Small intestine (tissue), 7 donors: ENCODE measurements at regions not wholly inside any gene's neighbourhood (a gene's known extent, or its start where the extent isn't known, plus 50 kb on each side); places are given as distances from the start of the nearest gene placed in this dataset.

Experiments
- DNase-seq, 2 donors: peaks; one replicate each; pipeline versions ENCODE4 v3.0.0 to v3.0.0-alpha.2; 2013
- FAIRE-seq: peaks from 2 replicates; lab custom pipeline; 2012; peaks lifted over from hg19 to GRCh38; lab: Jason Lieb, UNC
- H3K27ac ChIP-seq, 3 donors: one replicate each; pipeline ENCODE4 v1.5.1; 2013; ENCODE audit warnings: low read length in 2 of 3, mild to moderate bottlenecking in 2 of 3, control low read depth in 1 of 3, inconsistent platforms in 1 of 3, low read depth in 1 of 3, moderate library complexity in 1 of 3
- H3K27me3 ChIP-seq, 3 donors: one replicate each; pipeline ENCODE4 v1.6.1; 2013; ENCODE audit warnings: low read length in 3 of 3, inconsistent platforms in 1 of 3; ENCODE audit not compliant: control insufficient read depth in 3 of 3, insufficient read depth in 3 of 3
- H3K36me3 ChIP-seq, 3 donors: one replicate each; pipeline ENCODE4 v1.6.1; 2013; ENCODE audit warnings: low read length in 3 of 3, inconsistent platforms in 1 of 3, low read depth in 1 of 3, mild to moderate bottlenecking in 1 of 3, moderate library complexity in 1 of 3; ENCODE audit not compliant: control insufficient read depth in 3 of 3, insufficient read depth in 2 of 3
- H3K4me1 ChIP-seq, 3 donors: one replicate each; pipeline ENCODE4 v1.6.1; 2013; ENCODE audit warnings: low read length in 2 of 3, inconsistent platforms in 1 of 3, low read depth in 1 of 3, mild to moderate bottlenecking in 1 of 3, moderate library complexity in 1 of 3; ENCODE audit not compliant: control insufficient read depth in 3 of 3, insufficient read depth in 2 of 3
- H3K4me3 ChIP-seq, 3 donors: one replicate each; pipeline ENCODE4 v1.5.1; 2013; ENCODE audit warnings: low read length in 3 of 3, control low read depth in 1 of 3, inconsistent platforms in 1 of 3, low read depth in 1 of 3, mild to moderate bottlenecking in 1 of 3, moderate library complexity in 1 of 3
- H3K9me3 ChIP-seq, 2 donors: one replicate each; pipeline ENCODE4 v1.6.1; 2013; ENCODE audit warnings: low read depth in 1 of 2, low read length in 1 of 2; ENCODE audit not compliant: control insufficient read depth in 2 of 2, insufficient read depth in 1 of 2
- WGBS, 3 donors: extraction: QIAGEN DNeasy Blood & Tissue Kit; methylation state at CpG; one replicate each; pipeline ENCODE4 v1.1.7; 2013; 5-methylcytosine and 5-hydroxymethylcytosine counted together
- donor health status: healthy with polysubstance abuse.
- donor health status: control.
- donor health status: control.
- donor health status: Bipolar disorder and iron deficiency.
- donor health status: healthy.

- no peak for FAIRE-seq
Measured at GRCh38 chr4:121462660-121463261, 81.9 kb upstream of the QRFPR start.

DNA sequence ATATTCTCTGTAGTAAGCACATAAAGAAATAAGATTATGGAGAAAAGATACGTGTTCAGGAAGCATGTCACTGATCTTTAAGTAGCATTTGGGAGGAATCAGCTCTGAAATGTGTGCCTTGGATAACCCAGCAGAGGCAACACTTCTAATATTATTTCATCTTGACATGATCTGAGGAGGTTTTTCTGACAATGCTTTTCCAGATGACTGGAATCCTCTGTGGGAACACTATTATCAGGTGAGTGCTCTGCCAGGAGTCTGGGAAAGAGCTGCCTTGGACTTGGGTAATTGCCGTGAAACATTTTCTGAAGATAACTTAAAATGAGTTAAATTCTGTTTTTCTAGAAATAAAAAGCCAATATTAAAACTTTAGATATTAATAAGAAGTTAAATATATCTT, 78.2 kb upstream of the QRFPR start:
- no peak for DNase-seq
- no peaks in the 10 kb centered on the region for H3K27me3 ChIP-seq
- H3K4me1 ChIP-seq = no peaks in the 10 kb centered on the region
- H3K9me3 ChIP-seq = no peaks in the 10 kb centered on the region
- H3K27ac ChIP-seq = no peak overlapping the region
- no peak overlapping the region for H3K4me3 ChIP-seq
- no peaks in the 10 kb centered on the region for H3K36me3 ChIP-seq
- WGBS, 3 donors = 80 to 83% (median 81%) methylated on average over 2 of the region's 2 CpGs
- FAIRE-seq = no peak

More at GRCh38 chr4:121462660-121463261, 81.9 kb upstream of the QRFPR start:
- Histone ChIP-seq H3K4me1 (no peaks in the 10 kb centered on the region), H3K27me3 (no peaks in the 10 kb centered on the region), H3K27ac (no peak overlapping the region), H3K9me3 (peaks cover 0 to 2% of the 10 kb centered on the region in 2 donors), H3K4me3 (no peak overlapping the region), H3K36me3 (no peaks in the 10 kb centered on the region)
- 38 to 49% (median 44%) methylated on average over 5 of the region's 5 CpGs for WGBS, 3 donors
- peak; percentile 56 to 73 for DNase-seq

DNA sequence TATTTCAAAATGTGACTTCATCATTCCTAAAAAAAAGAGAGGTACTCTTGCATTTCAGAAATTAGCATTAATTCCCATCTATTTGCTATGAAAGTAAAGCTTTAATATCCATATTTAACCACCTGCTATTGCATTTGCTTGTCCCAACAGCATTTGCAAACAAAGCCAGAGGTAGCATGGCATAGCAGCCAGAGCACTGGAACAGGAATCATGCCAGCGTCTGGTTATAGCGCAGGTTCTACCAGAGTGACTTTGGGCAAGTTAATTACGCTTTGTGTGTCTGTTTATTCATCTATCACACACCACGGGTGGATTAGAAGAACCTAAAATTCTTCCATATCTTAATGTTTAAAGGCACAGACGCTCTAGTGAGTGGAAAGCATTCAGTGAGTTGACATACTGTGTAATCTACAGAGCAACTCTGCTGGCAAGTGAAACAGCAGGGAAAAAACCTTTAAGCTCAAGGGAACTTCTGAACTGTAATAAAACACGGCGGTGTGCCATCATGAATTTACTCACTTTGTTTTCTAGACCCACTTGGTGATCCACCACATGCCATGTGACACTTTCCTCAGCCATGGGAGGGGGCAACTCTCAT, 76.6 kb upstream of the QRFPR start:
- FAIRE-seq (no peak), DNase-seq (no peak)
- H3K9me3 ChIP-seq = no peaks in the 10 kb centered on the region
- no peak overlapping the region for H3K27ac ChIP-seq
- H3K27me3 ChIP-seq = no peaks in the 10 kb centered on the region
- WGBS, 3 donors = 37 to 69% (median 44%) methylated on average over 7 of the region's 7 CpGs
- no peaks in the 10 kb centered on the region for H3K4me1 ChIP-seq
- H3K36me3 ChIP-seq = no peaks in the 10 kb centered on the region
- H3K4me3 ChIP-seq = no peak overlapping the region

DNA sequence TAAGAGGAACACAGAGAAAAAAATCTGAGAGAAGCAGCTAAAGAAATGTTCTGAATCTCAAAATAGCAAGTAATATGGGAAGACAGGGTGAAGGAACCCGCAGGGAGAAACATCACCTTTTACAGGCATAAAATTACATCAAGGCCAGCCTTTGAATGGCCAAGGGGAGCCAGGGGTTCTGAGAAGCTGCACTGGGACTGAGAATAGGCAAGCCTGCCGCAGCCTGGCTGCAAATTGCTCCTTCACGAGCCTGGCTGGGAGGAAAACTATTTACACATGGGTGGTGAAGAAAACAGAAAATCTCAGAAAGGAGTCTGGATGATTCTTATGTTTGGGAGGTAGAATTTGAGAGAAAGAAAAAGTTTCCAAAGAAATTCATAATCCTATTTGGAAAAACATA, 74.5 kb upstream of the QRFPR start:
- no peak overlapping the region for H3K27ac ChIP-seq
- no peak overlapping the region for H3K4me3 ChIP-seq
- no peaks in the 10 kb centered on the region for H3K9me3 ChIP-seq
- H3K4me1 ChIP-seq = no peaks in the 10 kb centered on the region
- DNase-seq (no peak), FAIRE-seq (no peak)
- H3K36me3 ChIP-seq = no peaks in the 10 kb centered on the region
- no peaks in the 10 kb centered on the region for H3K27me3 ChIP-seq
- 56 to 68% (median 64%) methylated on average over 3 of the region's 3 CpGs for WGBS, 3 donors

DNA sequence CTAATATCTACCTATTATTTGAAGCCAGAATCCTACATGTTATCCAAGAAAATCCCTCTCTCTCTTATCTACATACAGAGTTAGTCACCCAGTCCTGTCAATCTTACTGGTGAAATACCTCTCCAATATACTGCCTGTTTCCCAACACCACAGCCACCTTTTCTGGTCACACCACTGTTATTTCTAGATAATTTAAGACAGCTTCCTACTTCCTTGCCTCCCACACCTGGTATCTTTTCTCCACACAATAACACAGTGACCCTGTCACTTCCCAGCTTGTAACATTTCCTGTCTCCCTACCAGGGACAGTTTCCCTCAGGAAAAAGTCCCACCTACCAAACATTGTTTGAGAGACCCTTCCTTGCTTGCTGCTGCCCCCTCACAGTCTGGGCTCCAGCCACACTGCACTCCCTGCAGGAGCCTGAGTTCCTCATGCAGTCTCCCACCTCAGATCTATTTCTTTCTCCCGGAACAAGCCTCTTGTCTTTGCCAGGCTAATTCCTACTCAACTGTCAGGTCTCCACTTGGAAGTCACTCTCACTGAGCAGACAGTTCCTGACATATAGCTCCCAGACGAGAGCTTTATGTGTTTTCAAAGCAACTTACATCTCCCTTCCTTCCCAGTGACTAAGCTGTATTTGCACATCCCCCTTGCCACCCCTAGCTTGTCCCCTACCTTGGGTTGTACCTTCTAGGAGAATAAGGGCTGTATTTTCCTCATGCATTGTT, 73.6 kb upstream of the QRFPR start:
- DNase-seq (no peak), FAIRE-seq (no peak)
- WGBS, 3 donors = 41 to 71% (median 45%) methylated on average over 2 of the region's 2 CpGs

GRCh38 chr4:121451310-121451709, 70.5 kb upstream of the QRFPR start:
- FAIRE-seq = no peak
- Histone ChIP-seq H3K27me3 (no peaks in the 10 kb centered on the region), H3K27ac (no peak overlapping the region), H3K9me3 (no peaks in the 10 kb centered on the region), H3K36me3 (no peaks in the 10 kb centered on the region), H3K4me1 (no peaks in the 10 kb centered on the region), H3K4me3 (no peak overlapping the region)
- DNase-seq = no peak
- WGBS, 3 donors = 64 to 88% (median 78%) methylated on average over 1 of the region's 1 CpG

More for the DNA sequence above, 73.6 kb upstream of the QRFPR start:
- H3K27me3 ChIP-seq = no peaks in the 10 kb centered on the region
- H3K36me3 ChIP-seq = no peaks in the 10 kb centered on the region
- no peak overlapping the region for H3K4me3 ChIP-seq
- no peak overlapping the region for H3K27ac ChIP-seq
- no peaks in the 10 kb centered on the region for H3K9me3 ChIP-seq
- H3K4me1 ChIP-seq = no peaks in the 10 kb centered on the region

DNA sequence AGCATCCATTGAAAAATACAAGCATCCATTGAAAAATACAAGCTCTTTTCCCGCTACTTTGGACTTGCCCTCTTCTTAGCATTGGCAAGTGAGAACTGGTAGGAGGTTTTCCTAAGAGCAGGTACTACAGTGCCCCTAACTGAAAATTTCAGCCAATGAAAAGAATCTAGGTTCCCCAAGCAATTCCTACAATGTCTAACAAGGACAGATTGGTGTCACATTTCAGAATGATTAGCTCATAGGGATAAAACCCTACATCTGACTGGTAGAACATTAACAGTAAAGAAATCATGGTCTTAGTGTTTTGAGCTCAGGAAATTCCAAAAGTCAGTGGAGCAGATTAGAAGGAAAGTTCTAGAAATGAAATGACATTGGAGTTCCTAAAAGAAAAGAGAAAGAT, 68.6 kb upstream of the QRFPR start:
- H3K27me3 ChIP-seq = no peaks in the 10 kb centered on the region
- FAIRE-seq (no peak), DNase-seq (no peak)
- H3K36me3 ChIP-seq = no peaks in the 10 kb centered on the region
- 84 to 91% (median 91%) methylated on average over 1 of the region's 1 CpG for WGBS, 3 donors
- H3K4me3 ChIP-seq = no peak overlapping the region
- peak overlapping the region in 1 of 3 donors; percentile 21 for H3K27ac ChIP-seq
- H3K4me1 ChIP-seq = no peaks in the 10 kb centered on the region
- H3K9me3 ChIP-seq = no peaks in the 10 kb centered on the region

- H3K36me3 ChIP-seq = no peaks in the 10 kb centered on the region
- no peaks in the 10 kb centered on the region for H3K9me3 ChIP-seq
- H3K4me3 ChIP-seq = no peak overlapping the region
- no peaks in the 10 kb centered on the region for H3K4me1 ChIP-seq
- 15 to 71% (median 32%) methylated on average over 2 of the region's 2 CpGs for WGBS, 3 donors
- FAIRE-seq = peak; percentile 33
- DNase-seq = peak; percentile 76 to 95
- H3K27me3 ChIP-seq = no peaks in the 10 kb centered on the region
- H3K27ac ChIP-seq = no peak overlapping the region
Measured at GRCh38 chr4:121448231-121448630, 67.4 kb upstream of the QRFPR start.
